SIG-M5 (cell line): ENCODE measurements at regions not wholly inside any gene's neighbourhood (a gene's known extent, or its start where the extent isn't known, plus 50 kb on each side); places are given as distances from the start of the nearest gene placed in this dataset.
"Not testable (repeated sequence)": the region's sequence is repeated elsewhere in the genome, so short reads cannot be mapped to it uniquely, and the experiment has no call there.

Experiments
- DNase-seq: peaks from one replicate; lab custom pipeline; 2025; lab: John Stamatoyannopoulos, UW

- no peak for DNase-seq
These were observed 1181.4 kb downstream of the RPA4 start for GRCh38 chrX:98065151-98065550.

GRCh38 chrX:98067611-98068010 is 1183.9 kb downstream of the RPA4 start:
- DNase-seq = no peak

GRCh38 chrX:98068024-98068580 is 1184.4 kb downstream of the RPA4 start:
- no peak for DNase-seq

- DNase-seq = no peak
These were observed 1187.6 kb downstream of the RPA4 start for GRCh38 chrX:98071331-98071730.

GRCh38 chrX:98077440-98077839 is 1193.7 kb downstream of the RPA4 start:
- DNase-seq = no peak

- no peak for DNase-seq
These were observed 1228.0 kb downstream of the RPA4 start for GRCh38 chrX:98111684-98112083.

GRCh38 chrX:98114021-98114420 is 1230.3 kb downstream of the RPA4 start:
- DNase-seq = no peak

- DNase-seq = no peak
These were observed 1257.8 kb downstream of the RPA4 start for GRCh38 chrX:98141466-98141865.

- no peak for DNase-seq
These were observed 1307.3 kb downstream of the RPA4 start for GRCh38 chrX:98191003-98191402.

- no peak for DNase-seq
These were observed 1310.3 kb downstream of the RPA4 start for GRCh38 chrX:98194036-98194435.

- DNase-seq = no peak
These were observed 1320.1 kb downstream of the RPA4 start for GRCh38 chrX:98203800-98204199.

GRCh38 chrX:98207947-98208346 is 1324.2 kb downstream of the RPA4 start:
- DNase-seq = no peak

GRCh38 chrX:98231003-98231402 is 1347.3 kb downstream of the RPA4 start:
- DNase-seq = no peak

- not testable (repeated sequence) for DNase-seq
These were observed 1356.4 kb downstream of the RPA4 start for GRCh38 chrX:98240061-98240460.

- DNase-seq = no peak
These were observed 1379.4 kb downstream of the RPA4 start for GRCh38 chrX:98263135-98263534.

GRCh38 chrX:98289726-98290125 is 1406.0 kb downstream of the RPA4 start:
- no peak for DNase-seq

GRCh38 chrX:98294310-98294709 is 1410.6 kb downstream of the RPA4 start:
- DNase-seq = no peak

GRCh38 chrX:98296129-98296528 is 1412.4 kb downstream of the RPA4 start:
- DNase-seq = no peak

- DNase-seq = no peak
These were observed 1416.1 kb downstream of the RPA4 start for GRCh38 chrX:98299785-98300184.

- DNase-seq = not testable (repeated sequence)
These were observed 1416.8 kb downstream of the RPA4 start for GRCh38 chrX:98300536-98300935.

GRCh38 chrX:98331407-98331806 is 1447.7 kb downstream of the RPA4 start:
- no peak for DNase-seq

- DNase-seq = no peak
These were observed 1454.8 kb downstream of the RPA4 start for GRCh38 chrX:98338544-98338943.

GRCh38 chrX:98350940-98351339 is 1467.2 kb downstream of the RPA4 start:
- DNase-seq = no peak

GRCh38 chrX:98357146-98357545 is 1473.4 kb downstream of the RPA4 start:
- DNase-seq = no peak

- DNase-seq = no peak
These were observed 1478.9 kb downstream of the RPA4 start for GRCh38 chrX:98362630-98363029.
